H1 (cell line): ENCODE measurements at regions not wholly inside any gene's neighbourhood (a gene's known extent, or its start where the extent isn't known, plus 50 kb on each side); places are given as distances from the start of the nearest gene placed in this dataset.

Experiments
- CTCF ChIA-PET: fragments of 300-600 bp; sonication (Branson Sonifier 250); formaldehyde crosslinking; loops from one replicate; lab custom pipeline; 2021; ENCODE audit not compliant: partially characterized antibody; lab: Charles Lee
- POLR2A ChIA-PET: fragments of 300-600 bp; sonication (Branson Sonifier 250); formaldehyde crosslinking; loops from one replicate; lab custom pipeline; 2021; ENCODE audit warnings: inconsistent platforms; ENCODE audit not compliant: partially characterized antibody; lab: Charles Lee
- DNase-seq, 2 experiments: peaks; one replicate each; pipeline versions ENCODE4 v3.0.0 to v3.0.0-alpha.2; 2010 to 2022; ENCODE audit warnings: low spot score in 2 of 2, low read depth in 1 of 2, mixed read lengths in 1 of 2
- FAIRE-seq: peaks from 2 replicates; lab custom pipeline; 2011; peaks lifted over from hg19 to GRCh38; lab: Jason Lieb, UNC
- H2AFZ ChIP-seq: 2 replicates; pipeline ENCODE4 v1.8.1; 2012; ENCODE audit warnings: low read length, inconsistent platforms
- H2AK5ac ChIP-seq: 2 replicates; pipeline ENCODE4 v1.6.1; 2013; ENCODE audit warnings: low read depth, low read length
- H2BK120ac ChIP-seq: replicated peaks from 2 replicates; pipeline ENCODE3; 2013; ENCODE audit warnings: low read depth, low read length, inconsistent platforms
- H2BK12ac ChIP-seq: 2 replicates; pipeline ENCODE4 v1.6.1; 2013; ENCODE audit warnings: low read depth, low read length
- H2BK15ac ChIP-seq: 2 replicates; pipeline ENCODE4 v1.6.1; 2013; ENCODE audit warnings: low read length
- H2BK20ac ChIP-seq: 2 replicates; pipeline ENCODE4 v1.6.1; 2013; ENCODE audit warnings: low read length
- H2BK5ac ChIP-seq: 2 replicates; pipeline ENCODE4 v1.6.1; 2013; ENCODE audit warnings: low read depth, low read length
- H3K14ac ChIP-seq: 2 replicates; pipeline ENCODE4 v1.6.1; 2013; ENCODE audit warnings: inconsistent platforms; ENCODE audit not compliant: insufficient read length
- H3K18ac ChIP-seq: 2 replicates; pipeline ENCODE4 v1.6.1; 2013; ENCODE audit warnings: low read length; ENCODE audit errors: extremely low read depth
- H3K23ac ChIP-seq: 2 replicates; pipeline ENCODE4 v1.6.1; 2013; ENCODE audit warnings: inconsistent platforms; ENCODE audit not compliant: insufficient read length
- H3K23me2 ChIP-seq: 2 replicates; pipeline ENCODE4 v1.6.1; 2013; ENCODE audit warnings: low read depth, low read length
- H3K27ac ChIP-seq: 2 replicates; pipeline ENCODE4 v1.6.1; 2011; ENCODE audit warnings: low read depth, low read length, inconsistent platforms
- H3K27me3 ChIP-seq, 4 experiments: replicated peaks in 1 of 4; 1 replicate in 1 of 4; 2 replicates in 3 of 4; pipeline versions ENCODE4 v1.6.1 to v1.8.1; 2011 to 2013; ENCODE audit warnings: low read length in 3 of 4, mild to moderate bottlenecking in 3 of 4, inconsistent platforms in 2 of 4, mixed read lengths in 2 of 4, moderate library complexity in 1 of 4; ENCODE audit not compliant: control insufficient read depth in 3 of 4, insufficient read depth in 3 of 4; ENCODE audit errors: extremely low read depth in 1 of 4
- H3K36me3 ChIP-seq, 4 experiments: 2 replicates each; pipeline versions ENCODE4 v1.6.1 to v1.8.1; 2011 to 2013; ENCODE audit warnings: mild to moderate bottlenecking in 4 of 4, low read length in 3 of 4, moderate library complexity in 2 of 4, control low read depth in 1 of 4, inconsistent platforms in 1 of 4; ENCODE audit not compliant: insufficient read depth in 4 of 4, control insufficient read depth in 2 of 4
- H3K4ac ChIP-seq: replicated peaks from 2 replicates; pipeline ENCODE3; 2013; ENCODE audit warnings: low read length, low read depth, mixed read lengths, inconsistent platforms; ENCODE audit not compliant: insufficient read length
- H3K4me1 ChIP-seq, 4 experiments: replicated peaks in 1 of 4; 1 replicate in 1 of 4; 2 replicates in 3 of 4; pipeline versions ENCODE4 v1.6.1 to v1.8.1; 2011 to 2013; ENCODE audit warnings: low read length in 3 of 4, inconsistent platforms in 2 of 4, mixed read lengths in 1 of 4; ENCODE audit not compliant: insufficient read depth in 4 of 4, control insufficient read depth in 3 of 4
- H3K4me2 ChIP-seq, 2 experiments: 2 replicates each; pipeline versions ENCODE4 v1.6.1 to v1.8.1; 2011 to 2013; ENCODE audit warnings: low read depth in 2 of 2, low read length in 2 of 2, control low read depth in 1 of 2, inconsistent platforms in 1 of 2, mild to moderate bottlenecking in 1 of 2; ENCODE audit not compliant: insufficient read depth in 1 of 2
- H3K4me3 ChIP-seq, 4 experiments: fragments of 200-600, 300-600 bp in 1 of 4; sonication (generic), shearing (Covaris generic), sonication (Bioruptor Twin) in 1 of 4; 2 replicates each; pipeline versions ENCODE4 v1.5.1 to v1.8.1; 2011 to 2016; ENCODE audit warnings: low read length in 4 of 4, low read depth in 3 of 4, control low read depth in 2 of 4, inconsistent platforms in 2 of 4, mild to moderate bottlenecking in 2 of 4, mixed read lengths in 1 of 4, moderate library complexity in 1 of 4; ENCODE audit not compliant: insufficient read depth in 2 of 4; ENCODE audit errors: extremely low read depth in 1 of 4
- H3K56ac ChIP-seq: replicated peaks from 2 replicates; pipeline ENCODE3; 2013; ENCODE audit warnings: low read depth, mild to moderate bottlenecking, mixed read lengths, low read length, inconsistent platforms; ENCODE audit not compliant: insufficient read length
- H3K79me1 ChIP-seq: 2 replicates; pipeline ENCODE4 v1.6.1; 2013; ENCODE audit warnings: low read depth, low read length, control low read depth
- H3K79me2 ChIP-seq, 2 experiments: 2 replicates each; pipeline versions ENCODE4 v1.6.1 to v1.8.1; 2012 to 2013; ENCODE audit warnings: low read length in 2 of 2, mild to moderate bottlenecking in 2 of 2, inconsistent platforms in 1 of 2; ENCODE audit not compliant: insufficient read depth in 2 of 2, control insufficient read depth in 1 of 2
- H3K9ac ChIP-seq, 4 experiments: replicated peaks in 1 of 4; 1 replicate in 1 of 4; 2 replicates in 3 of 4; pipeline versions ENCODE4 v1.6.1 to v1.8.1; 2011 to 2013; ENCODE audit warnings: low read depth in 3 of 4, low read length in 3 of 4, control low read depth in 2 of 4, mild to moderate bottlenecking in 2 of 4, moderate library complexity in 2 of 4, inconsistent platforms in 1 of 4; ENCODE audit errors: extremely low read depth in 1 of 4
- H3K9me3 ChIP-seq, 2 experiments: 2 replicates each; pipeline versions ENCODE4 v1.6.1 to v1.8.1; 2012 to 2013; ENCODE audit warnings: mild to moderate bottlenecking in 2 of 2, moderate library complexity in 2 of 2, control low read depth in 1 of 2, inconsistent platforms in 1 of 2, low read depth in 1 of 2, low read length in 1 of 2, mixed read lengths in 1 of 2; ENCODE audit not compliant: insufficient read depth in 2 of 2
- H4K20me1 ChIP-seq, 2 experiments: replicated peaks in 1 of 2; 2 replicates each; pipeline versions ENCODE3 to v1.8.1; 2011 to 2013; ENCODE audit warnings: inconsistent platforms in 2 of 2, low read length in 2 of 2, mild to moderate bottlenecking in 1 of 2; ENCODE audit not compliant: insufficient read depth in 2 of 2, control insufficient read depth in 1 of 2
- H4K5ac ChIP-seq: 2 replicates; pipeline ENCODE4 v1.6.1; 2013; ENCODE audit warnings: low read length, low read depth, mixed read lengths, inconsistent platforms; ENCODE audit not compliant: insufficient read length
- H4K8ac ChIP-seq: 2 replicates; pipeline ENCODE4 v1.8.0; 2013; ENCODE audit warnings: mild to moderate bottlenecking, moderate library complexity, low read length, inconsistent platforms; ENCODE audit not compliant: insufficient read depth; ENCODE audit errors: extremely low read depth
- H4K91ac ChIP-seq: replicated peaks from 2 replicates; pipeline ENCODE3; 2013; ENCODE audit warnings: low read length, mixed read lengths, inconsistent platforms; ENCODE audit not compliant: insufficient read length
- POLR2A ChIP-seq, 2 experiments: IDR thresholded peaks; 1 replicate in 1 of 2; 2 replicates in 1 of 2; pipeline ENCODE4 v1.6.1; 2011; ENCODE audit warnings: low read depth in 2 of 2, low read length in 2 of 2, mild to moderate bottlenecking in 2 of 2; ENCODE audit errors: control extremely low read depth in 1 of 2
- SIX5 ChIP-seq: IDR thresholded peaks from 2 replicates; pipeline ENCODE4 v1.6.1; 2011; ENCODE audit warnings: mild to moderate bottlenecking, low read depth, low read length
- TAF1 ChIP-seq: IDR thresholded peaks from 2 replicates; pipeline ENCODE4 v1.6.1; 2011; ENCODE audit warnings: mild to moderate bottlenecking, low read depth, low read length
- TAF7 ChIP-seq: optimal IDR thresholded peaks from 2 replicates; pipeline ENCODE3; 2011; ENCODE audit warnings: low read depth, mild to moderate bottlenecking, inconsistent platforms, low read length, moderate library complexity, borderline replicate concordance
- WGBS, 2 experiments: shearing (Covaris generic) in 1 of 2; methylation state at CpG; one replicate each; pipeline versions ENCODE4 v1.1.6 to v1.1.7; 2013 to 2015; ENCODE audit warnings: low lambda C conversion rate in 2 of 2, mixed read lengths in 2 of 2, inconsistent platforms in 1 of 2, low coverage in 1 of 2, missing lambda C conversion rate in 1 of 2; ENCODE audit not compliant: insufficient replicate concordance in 2 of 2, insufficient coverage in 1 of 2, insufficient read length in 1 of 2; ENCODE audit errors: extremely low coverage in 1 of 2, missing lambda C conversion rate in 1 of 2; 5-methylcytosine and 5-hydroxymethylcytosine counted together
- TF ChIP-seq, protein P1 (sequence below), 3 experiments: IDR thresholded peaks; 1 replicate in 2 of 3; 2 replicates in 1 of 3; pipeline versions ENCODE4 v1.5.1 to v1.6.1; 2011; ENCODE audit warnings: low read length in 3 of 3, mild to moderate bottlenecking in 3 of 3, inconsistent platforms in 2 of 3, low read depth in 1 of 3, moderate library complexity in 1 of 3; ENCODE audit not compliant: insufficient read depth in 1 of 3; ENCODE audit errors: control extremely low read depth in 1 of 3

GRCh38 chr19:28482221-28482620, 730.7 kb downstream of the UQCRFS1 start:
- Histone ChIP-seq H3K4ac (no peak overlapping the region), H3K14ac (no peak overlapping the region), H3K4me2 (no peak overlapping the region; a peak in 1 of 4 replicates), H3K27me3 (no peaks in the 10 kb centered on the region), H2BK20ac (no peak overlapping the region), H3K4me1 (peaks cover 0 to 6% (median under 1%) of the 10 kb centered on the region in 4 experiments; a peak in 3 of 7 replicates), H2BK120ac (no peak overlapping the region), H4K8ac (peak overlapping the region; percentile 29), H3K79me1 (no peaks in the 10 kb centered on the region), H2BK5ac (peak overlapping the region; percentile 94; the same call in 1 of the 2 replicates), H4K5ac (no peak overlapping the region), H2BK15ac (no peak overlapping the region), H3K4me3 (no peak overlapping the region), H3K9me3 (no peaks in the 10 kb centered on the region), H2AK5ac (0 out of 2 replicates have a peak overlapping the region, but pooled peaks have one; percentile 33), H3K36me3 (no peaks in the 10 kb centered on the region), H3K56ac (no peak overlapping the region), H3K18ac (no peak overlapping the region; the same call in 1 of the 2 replicates), H3K9ac (no peak overlapping the region), H4K91ac (no peak overlapping the region), H2AFZ (no peak overlapping the region), H3K27ac (peak overlapping the region; percentile 43; the same call in 1 of the 2 replicates), H3K79me2 (no peaks in the 10 kb centered on the region), H3K23me2 (no peaks in the 10 kb centered on the region), H2BK12ac (0 out of 2 replicates have a peak overlapping the region, but pooled peaks have one; percentile 96), H3K23ac (no peak overlapping the region), H4K20me1 (no peaks in the 10 kb centered on the region)
- ChIA-PET CTCF (interaction anchor here (0.8 to 1.8 kb wide), 3 partner anchors 13 to 151 kb away, joined by 3 to 7 read pairs (median 3); no protein-coding TSS in a partner anchor), POLR2A (no interaction called here)
- TF ChIP-seq TAF7 (no peak), TAF1 (peak; percentile 12; the same call in 1 of the 2 replicates), POLR2A (IDR thresholded peaks at IDR 0.05; ENCODE audit: control extremely low read depth in 1 of 2, low read depth in 2 of 2, low read length in 2 of 2) (0 out of 3 replicates have a peak, but pooled peaks of 1 of the 2 experiments have one; percentile 13), SIX5 (no peak)
- TF ChIP-seq, protein P1, sequence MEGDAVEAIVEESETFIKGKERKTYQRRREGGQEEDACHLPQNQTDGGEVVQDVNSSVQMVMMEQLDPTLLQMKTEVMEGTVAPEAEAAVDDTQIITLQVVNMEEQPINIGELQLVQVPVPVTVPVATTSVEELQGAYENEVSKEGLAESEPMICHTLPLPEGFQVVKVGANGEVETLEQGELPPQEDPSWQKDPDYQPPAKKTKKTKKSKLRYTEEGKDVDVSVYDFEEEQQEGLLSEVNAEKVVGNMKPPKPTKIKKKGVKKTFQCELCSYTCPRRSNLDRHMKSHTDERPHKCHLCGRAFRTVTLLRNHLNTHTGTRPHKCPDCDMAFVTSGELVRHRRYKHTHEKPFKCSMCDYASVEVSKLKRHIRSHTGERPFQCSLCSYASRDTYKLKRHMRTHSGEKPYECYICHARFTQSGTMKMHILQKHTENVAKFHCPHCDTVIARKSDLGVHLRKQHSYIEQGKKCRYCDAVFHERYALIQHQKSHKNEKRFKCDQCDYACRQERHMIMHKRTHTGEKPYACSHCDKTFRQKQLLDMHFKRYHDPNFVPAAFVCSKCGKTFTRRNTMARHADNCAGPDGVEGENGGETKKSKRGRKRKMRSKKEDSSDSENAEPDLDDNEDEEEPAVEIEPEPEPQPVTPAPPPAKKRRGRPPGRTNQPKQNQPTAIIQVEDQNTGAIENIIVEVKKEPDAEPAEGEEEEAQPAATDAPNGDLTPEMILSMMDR (IDR thresholded peaks at IDR 0.05; ENCODE audit: control extremely low read depth in 1 of 3, insufficient read depth in 1 of 3, low read depth in 1 of 3, low read length in 3 of 3), result no peak
- FAIRE-seq (peak; percentile 96), DNase-seq (peak; percentile 34 to 57)
- WGBS, 2 experiments, result 52% methylated on average over 3 of the region's 3 CpGs; no CpG with 5 or more reads in 1 of the 2 experiments
